GM18502 (cell line): ENCODE measurements at regions not wholly inside any gene's neighbourhood (a gene's known extent, or its start where the extent isn't known, plus 50 kb on each side); places are given as distances from the start of the nearest gene placed in this dataset.
"Not testable (repeated sequence)": the region's sequence is repeated elsewhere in the genome, so short reads cannot be mapped to it uniquely, and the experiment has no call there.

Experiments used
- ATAC-seq: cut with Tn5 transposase; IDR thresholded peaks from one replicate; pipeline ENCODE4 v1.9.1; 2021; ENCODE audit warnings: mild to moderate bottlenecking; ENCODE audit not compliant: unreplicated experiment, poor library complexity

DNA sequence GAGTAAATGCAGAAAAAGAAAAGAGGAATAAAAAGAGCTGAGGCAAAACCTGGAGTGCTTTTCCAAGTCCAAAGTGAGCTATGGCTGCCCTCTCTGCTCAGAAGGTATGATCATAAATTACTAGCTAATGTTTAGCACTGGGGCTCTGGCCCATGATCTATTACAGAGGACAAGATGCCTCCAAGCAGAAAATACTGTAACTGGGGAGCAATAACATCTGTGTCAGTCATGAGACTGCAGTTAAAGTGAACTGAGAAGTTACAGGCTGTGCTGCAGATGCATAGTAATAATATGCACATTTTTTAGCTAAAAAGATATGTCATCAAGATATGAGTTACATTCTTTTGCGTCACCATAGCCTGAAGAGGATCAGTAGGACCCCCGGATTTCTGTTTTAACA is 209.4 kb upstream of the RBBP8 start:
- no peak for ATAC-seq

DNA sequence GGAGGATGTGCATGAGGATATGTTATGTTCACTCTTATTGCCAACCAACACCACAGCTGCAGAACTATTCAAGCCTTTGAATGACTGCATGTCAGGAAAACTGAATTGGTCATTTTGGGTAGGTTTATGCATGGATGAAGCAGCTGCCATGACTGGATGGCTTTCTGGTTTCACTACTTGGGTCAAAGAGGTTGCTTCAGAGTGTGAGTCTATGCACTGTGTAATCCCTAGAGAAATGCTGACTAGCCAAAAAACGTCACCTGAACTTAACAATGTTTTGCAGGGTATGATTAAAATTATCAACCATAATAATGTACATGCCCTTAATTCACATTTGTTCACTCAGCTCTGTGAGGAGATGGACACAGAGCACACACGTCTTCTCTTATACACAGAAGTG is 206.7 kb upstream of the RBBP8 start:
- no peak for ATAC-seq

DNA sequence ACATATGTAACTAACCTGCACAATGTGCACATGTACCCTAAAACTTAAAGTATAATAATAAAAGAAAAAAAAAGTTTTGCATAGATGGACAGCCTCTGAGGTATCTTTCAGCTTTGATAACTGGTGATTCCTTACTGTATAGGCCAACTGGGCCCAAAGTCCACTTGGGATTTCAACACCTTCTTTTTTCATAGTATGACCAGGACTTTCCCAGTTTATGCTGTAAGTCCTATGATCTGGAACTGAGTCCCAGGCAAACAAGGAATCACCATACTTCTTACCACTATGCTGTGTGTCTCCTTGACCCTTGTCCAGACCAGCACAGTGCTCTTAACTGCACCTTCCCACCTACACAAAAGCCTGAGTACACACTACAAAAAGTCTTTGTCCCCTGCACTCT is 205.1 kb upstream of the RBBP8 start:
- ATAC-seq = no peak

DNA sequence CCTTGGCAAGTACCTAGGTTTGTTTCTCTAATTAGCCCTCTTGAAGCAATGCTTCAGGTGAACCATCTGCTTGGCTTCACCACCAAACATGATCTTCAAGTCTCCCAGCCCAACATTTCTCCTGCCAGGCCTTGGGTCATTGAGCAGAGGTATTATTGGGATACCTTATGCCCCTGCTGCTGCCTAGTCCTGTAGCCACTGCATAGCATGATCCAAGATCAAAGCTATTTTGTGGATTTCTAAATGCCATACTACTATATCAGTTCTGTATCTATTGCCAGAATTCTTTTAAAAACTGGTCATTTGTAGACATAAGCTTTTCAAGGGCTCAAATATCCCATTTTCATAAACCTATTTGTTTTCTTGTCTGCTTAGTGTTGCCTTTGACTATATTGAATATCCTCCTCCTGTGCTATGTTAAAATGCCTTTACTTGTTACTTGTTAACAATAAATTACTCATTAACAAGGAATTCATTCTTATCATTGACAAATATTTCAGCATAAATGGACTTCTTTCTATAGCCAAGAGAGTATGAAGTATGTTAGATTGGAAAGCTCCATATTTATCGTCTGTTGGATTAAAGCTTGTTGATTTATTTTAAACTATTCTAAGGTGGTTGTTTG is 204.5 kb upstream of the RBBP8 start:
- no peak for ATAC-seq

DNA sequence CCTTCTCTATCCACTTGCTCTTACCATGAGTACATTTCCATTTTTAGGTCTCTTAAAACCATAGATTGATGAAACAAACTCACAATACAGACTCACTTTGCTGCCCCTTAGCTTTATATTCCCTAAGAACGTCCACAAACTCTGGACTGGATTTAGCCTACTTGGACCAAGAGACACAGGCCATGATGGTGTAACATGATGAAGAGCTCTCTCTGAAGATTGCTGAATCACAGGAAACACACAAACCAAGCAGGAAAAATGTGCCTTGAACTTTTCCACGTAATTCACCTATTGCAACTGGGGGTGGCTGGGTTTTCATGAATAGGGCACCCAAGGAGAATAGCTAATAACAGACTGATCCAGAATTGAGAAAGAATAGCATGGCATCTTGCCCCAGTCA is 201.7 kb upstream of the RBBP8 start:
- ATAC-seq = no peak

DNA sequence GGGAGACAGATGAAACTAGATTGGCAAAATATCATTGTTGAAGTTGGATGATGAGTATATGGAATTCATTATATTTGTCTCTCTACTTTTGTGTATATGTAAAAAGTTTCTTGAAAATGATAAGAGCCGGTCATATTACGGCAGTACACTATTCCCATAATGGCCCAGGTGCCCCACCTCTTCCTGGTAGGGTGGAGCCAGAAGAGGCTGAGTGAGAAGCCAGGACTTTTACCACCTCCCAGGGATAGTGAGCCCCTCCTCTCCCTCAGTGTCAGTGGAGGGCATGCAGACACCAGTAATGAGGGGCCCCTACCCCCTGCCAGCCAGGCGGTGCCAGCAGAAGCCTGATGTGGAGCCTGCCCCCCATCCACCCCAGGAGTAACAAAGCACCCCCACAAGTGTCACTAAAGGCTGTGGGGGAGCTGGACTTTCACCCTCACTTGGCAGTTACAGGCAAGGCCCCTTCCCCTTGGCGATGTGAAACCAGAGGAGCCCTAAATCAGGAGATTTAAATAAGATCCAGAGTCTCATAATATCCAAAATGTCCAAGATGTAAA is 198.9 kb upstream of the RBBP8 start:
- ATAC-seq = no peak

DNA sequence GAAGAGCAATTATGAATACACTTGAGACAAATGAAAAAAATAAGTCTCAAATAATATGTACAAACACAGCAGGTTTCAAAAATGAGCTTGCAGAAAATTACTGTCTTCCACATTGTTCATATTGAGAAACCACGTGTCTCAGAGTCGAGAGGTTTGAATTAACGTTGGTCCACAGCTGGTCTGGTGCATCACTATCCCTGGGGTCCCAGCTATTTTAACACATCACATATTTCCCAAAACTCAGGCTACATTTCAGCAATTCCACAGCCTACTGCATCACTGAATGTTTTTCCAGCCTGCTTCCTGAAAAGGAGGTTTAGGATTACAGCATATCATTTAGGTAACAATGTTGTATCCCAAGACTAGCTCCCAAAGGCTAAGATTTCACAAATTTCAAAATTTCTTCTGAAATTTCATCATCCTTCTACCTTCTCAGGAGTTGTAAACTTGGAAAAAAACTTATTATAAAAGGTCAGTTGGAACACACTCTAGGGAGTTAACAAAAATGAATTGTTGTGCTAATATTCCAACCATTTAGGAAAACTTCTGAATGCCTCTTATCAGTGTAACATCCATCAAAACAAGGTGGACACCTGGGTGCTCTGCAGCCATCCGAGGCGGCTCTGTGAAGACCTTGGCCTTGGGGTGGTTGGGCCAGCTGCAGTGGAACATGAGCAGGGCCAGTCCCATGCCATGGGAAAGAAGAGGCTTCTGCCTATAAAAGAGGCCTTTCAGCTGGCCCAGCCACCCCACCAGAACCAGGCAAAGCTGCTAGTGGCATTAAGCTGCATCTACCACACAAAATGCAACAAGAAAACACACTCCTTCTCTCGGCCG is 198.1 kb upstream of the RBBP8 start:
- no peak for ATAC-seq

DNA sequence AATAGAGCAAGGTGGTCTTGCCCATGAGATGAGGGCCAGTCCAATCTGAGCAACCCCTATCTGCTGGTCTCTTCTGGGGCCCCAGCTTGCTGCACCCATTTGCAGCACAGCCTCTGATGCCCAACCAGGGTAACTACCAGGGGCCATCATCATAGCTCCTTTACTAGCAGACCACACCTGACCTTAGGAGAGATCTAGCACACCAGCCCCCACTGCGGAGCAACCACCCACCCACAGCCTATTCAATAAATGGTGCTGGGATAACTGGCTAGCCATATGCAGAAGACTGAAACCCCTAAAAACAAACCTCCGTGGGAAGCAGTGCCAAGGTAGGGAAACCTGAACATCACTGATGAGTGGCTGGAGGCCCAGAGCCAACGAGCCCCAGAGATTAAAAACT is 196.1 kb upstream of the RBBP8 start:
- ATAC-seq = no peak

DNA sequence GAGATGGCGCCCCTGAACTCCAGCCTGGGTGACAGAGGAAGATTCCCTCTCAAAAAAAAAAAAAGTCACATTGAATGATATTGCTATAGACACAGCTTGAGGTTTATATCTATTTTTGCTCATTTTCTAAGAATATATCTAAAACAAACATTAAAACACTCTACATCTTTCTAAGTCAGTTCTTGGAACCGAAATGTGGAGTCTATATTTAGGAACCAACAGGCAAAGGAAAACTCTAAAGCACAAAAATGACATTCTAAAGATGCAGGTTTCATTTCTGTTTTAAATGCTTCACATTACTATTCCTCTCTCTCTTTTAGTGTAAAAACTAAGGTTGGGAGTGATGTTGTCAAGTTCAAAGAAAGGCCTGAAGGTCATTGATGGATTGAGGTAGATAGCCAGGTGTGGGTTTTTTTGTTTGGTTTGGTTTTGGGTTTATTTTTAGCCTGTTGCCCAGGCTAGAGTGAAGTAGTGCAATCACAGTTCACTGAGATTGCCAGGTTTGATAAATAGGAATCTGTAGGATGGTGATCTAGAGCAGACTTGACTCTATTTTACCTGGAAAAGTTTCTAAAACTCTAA is 194.0 kb upstream of the RBBP8 start:
- ATAC-seq = no peak

DNA sequence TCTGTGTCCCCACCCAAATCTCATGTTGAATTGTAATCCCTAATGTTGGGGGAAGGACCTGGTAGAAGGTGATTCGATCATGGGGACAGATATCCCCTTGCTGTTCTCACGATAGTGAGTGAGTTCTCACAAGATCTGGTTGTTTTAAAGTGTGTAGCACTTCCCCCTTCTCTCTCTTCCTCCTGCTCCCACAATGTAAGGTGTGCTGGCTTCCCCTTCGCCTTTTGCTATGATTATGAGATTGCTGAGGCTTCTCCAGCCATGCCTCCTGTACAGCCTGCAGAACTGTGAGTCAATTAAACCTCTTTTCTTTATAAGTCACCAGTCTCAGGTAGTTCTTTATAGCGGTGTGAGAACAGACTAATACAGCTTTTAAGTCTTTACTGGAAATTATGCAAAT is 193.3 kb upstream of the RBBP8 start:
- ATAC-seq = no peak

DNA sequence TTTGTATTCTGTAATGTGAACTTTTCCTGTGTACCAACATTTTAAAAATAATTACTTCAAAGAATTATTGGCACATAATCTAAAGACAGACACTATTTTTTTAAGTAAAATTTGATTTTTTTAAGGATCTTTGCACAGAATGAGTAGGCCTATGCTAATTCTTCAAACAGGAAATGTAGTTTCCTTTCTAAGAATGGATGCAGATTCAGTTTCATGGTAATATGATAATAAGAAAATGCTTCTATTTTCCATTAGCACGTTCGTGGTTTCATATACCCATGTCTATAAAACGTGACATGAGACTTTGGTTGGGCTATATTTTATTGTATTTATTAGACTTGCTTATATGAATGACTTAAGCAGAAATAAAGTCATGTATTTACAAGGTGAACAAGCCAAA is 191.8 kb upstream of the RBBP8 start:
- ATAC-seq = no peak

DNA sequence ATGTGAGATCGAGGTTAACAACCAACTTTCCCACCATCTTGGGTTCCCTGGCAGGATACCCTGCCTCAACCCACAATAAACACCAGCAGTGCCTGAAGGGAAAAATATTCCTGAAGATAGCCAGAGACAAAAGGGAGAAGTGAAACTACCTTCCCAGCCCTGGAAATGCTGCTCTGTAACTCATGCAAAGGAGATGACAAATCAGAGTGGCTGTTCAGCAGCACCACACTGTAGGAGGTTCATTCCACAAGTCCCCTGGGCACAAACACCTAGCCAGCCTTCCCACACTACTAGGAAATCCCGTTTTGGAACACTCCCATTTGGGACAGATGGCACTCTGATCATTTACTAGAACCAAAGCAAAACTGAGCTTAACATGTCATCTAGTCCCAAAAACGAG is 190.7 kb upstream of the RBBP8 start:
- no peak for ATAC-seq

DNA sequence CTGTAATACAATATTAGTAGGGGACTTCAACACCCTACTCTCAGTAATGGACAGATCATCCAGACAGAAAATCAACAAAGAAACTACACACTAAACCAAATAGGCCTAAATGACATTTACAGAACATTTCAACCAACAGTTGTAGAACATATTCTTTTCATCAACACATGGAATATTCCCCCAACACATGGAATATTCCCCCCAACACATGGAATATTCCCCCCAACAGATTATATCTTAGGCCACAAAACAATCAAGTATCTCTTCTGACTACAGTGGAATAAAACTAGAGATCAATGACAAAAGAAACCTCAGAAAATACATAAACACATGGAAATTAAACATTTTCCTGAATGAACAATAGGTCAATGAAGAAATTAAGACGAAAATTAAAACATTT is 187.2 kb upstream of the RBBP8 start:
- no peak for ATAC-seq

DNA sequence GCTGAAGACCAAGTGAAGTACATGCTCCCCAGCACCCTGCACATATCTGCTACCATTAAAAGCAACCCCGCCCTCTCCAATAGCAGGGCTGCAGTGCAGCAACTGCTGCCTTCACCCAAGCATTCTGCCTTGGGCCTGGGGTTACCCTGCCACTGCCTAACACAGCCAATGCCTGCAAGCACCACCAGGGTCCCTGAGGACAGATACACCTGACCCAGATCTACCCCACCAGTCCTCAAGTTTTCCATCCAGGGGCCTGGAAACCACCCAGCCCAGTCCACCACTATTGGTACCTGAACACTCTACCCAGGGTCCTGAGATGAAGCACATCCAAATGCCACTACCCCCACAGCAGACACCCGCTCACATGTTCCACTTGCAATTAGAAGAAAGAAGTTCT is 181.1 kb upstream of the RBBP8 start:
- no peak for ATAC-seq

DNA sequence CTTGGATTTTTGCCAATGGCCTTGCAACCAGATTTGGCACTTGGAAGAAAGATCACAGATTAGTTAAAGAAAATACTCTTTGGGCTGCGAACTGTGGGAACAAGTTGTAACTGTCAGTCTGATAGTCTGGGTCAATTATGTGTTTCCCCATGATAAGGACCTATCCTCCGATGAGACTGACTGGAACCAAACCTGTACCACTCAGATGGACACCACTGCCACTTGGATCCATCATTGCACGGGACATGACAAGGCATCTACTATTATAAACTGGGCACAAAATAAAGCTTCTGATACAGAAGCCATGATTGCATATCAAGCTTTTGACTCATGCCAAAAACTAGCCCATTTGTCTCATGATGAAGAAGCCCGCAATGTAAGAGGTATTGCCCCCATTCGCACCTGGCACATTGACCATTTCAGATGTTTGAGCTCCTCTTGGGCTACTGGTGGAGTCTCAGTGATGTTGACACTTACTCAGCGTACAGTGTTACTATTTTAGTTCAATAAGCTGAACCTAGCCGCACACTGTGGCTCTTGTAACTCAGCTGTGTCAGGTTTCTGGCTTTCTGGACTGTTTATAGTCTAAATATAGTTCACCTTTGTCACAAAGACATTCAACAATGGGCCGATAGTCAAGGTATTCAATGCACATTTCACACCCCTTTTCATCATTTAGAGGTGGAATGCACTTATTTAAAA is 179.8 kb upstream of the RBBP8 start:
- no peak for ATAC-seq

DNA sequence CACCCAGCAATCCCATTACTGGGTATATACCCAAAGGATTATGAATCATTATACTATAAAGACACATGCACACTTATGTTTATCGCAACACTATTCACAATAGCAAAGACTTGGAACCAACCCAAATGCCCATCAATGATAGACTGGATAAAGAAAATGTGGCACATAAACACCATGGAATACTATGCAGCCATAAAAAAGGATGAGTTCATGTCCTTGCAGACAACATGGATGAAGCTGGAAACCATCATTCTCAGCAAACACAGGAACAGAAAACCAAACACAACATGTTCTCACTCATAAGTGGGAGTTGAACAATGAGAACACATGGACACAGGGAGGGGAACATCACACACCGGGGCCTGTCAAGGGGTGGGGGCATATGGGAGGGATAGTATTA is 169.1 kb upstream of the RBBP8 start:
- not testable (repeated sequence) for ATAC-seq

DNA sequence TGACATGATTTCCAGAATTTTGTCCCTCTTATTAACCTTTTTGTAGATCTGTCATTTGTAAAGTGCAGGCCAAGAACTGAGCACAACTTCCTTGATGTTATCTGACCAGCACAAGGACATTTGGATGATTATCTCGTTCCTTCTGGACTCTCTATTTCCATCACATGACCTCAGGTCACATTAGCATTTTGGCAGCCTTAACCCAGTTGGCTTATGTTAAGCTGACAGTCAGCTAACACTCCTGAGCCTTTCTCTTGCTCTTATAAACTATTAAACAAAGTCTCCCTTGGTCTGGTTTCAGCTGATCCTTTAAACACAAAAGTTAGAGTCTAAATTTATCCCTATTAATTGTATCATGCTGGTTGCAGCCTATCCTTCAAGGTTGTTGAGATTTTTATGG is 167.2 kb upstream of the RBBP8 start:
- no peak for ATAC-seq

DNA sequence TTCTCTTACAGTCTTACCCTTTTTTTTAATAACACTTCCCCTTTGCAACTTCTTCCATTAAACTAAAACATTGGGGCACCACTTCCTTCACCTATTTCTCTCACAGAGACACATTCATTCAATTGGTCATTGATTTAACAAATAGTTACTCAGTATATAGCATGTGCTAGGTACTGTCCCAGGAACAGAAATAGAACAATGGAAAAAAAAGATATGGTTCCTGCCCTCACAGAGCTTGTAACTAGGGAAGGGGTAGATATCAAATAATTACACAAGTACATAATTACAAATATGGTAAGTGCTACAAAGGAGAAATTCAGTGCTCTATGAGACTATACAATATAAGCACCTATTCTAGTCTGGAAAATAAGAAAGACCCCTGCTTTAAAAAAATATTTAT is 165.5 kb upstream of the RBBP8 start:
- ATAC-seq = no peak

DNA sequence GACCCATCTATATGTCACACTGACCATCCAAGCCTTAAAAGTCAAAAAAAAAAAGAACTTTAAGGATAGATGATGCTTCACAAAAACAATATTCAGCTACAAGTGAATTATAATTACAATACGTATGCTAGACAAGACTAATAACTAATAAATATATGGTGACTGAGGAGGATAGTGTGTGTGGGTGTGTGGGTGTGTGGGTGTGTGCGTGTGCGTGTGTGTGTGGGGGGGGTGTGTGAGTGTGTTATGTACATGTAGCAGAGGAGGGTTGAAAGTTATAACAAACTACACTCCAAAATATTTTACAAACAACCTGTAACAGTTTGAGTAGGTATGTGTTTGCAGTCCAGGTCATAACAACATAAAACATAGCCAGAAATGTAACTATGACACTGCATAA is 159.2 kb upstream of the RBBP8 start:
- ATAC-seq = no peak

DNA sequence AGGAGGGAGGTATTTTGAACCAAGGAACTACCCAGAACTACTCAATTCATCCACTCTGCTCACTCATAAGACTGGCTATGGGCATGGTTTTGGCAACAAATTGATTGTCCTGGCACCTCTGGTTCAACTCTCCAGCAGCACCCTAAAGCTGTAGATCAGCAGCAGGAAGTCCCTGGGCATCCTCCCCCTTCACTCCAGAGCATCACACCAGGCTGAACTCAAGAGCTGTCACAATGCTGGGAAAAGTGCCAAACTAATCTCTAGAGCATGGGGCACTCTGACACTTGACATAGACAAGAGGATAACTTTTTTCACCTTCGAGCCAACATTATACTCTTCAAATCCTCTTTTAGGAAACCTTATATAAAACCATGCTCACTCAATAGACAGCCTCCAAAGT is 154.1 kb upstream of the RBBP8 start:
- ATAC-seq = no peak

DNA sequence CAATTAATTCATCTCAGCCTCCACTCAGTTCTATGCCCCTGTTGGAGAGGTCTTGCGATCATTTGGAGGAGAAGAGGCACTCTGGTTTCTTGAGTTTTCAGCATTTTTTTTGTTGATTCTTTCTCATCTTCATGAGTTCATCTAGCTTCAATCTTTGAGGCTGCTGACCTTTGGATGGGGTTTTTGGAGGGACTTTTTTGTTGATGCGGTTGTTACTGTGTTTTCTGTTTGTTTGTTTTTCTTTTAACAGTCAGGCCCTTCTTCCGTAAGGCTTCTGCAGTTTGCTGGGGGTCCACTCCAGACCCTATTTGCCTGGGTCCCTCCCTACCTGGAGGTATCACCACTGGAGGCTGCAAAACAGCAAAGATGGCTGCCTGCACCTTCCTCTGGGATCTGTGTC is 149.9 kb upstream of the RBBP8 start:
- ATAC-seq = no peak
